GM19328 (cell line): ENCODE measurements at regions not wholly inside any gene's neighbourhood (a gene's known extent, or its start where the extent isn't known, plus 50 kb on each side); places are given as distances from the start of the nearest gene placed in this dataset.

ENCODE experiments used
- ATAC-seq: cut with Tn5 transposase; IDR thresholded peaks from one replicate; pipeline ENCODE4 v1.9.1; 2021; ENCODE audit warnings: mild to moderate bottlenecking, moderate library complexity; ENCODE audit not compliant: unreplicated experiment

DNA sequence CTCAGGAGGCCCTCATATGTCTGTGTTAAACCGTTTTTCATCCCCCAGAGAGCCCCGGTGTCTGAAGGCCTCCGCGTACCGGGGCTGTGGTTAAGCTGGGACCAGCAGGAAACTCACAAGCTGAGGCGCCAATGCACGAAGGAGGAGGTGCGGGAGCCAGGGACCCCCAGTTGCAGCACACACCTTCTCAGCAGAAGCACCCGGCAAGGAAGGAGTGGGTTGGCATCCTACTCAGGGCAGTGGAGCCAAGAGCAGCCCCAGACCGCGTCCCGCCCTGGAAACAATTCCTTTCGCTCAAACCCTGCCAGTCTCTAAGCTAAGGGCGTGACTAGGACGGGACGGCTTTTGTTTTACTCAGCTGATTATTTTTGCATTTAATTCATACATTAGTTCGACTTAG lies 726.9 kb downstream of the BRD1 start:
- ATAC-seq, result no peak

DNA sequence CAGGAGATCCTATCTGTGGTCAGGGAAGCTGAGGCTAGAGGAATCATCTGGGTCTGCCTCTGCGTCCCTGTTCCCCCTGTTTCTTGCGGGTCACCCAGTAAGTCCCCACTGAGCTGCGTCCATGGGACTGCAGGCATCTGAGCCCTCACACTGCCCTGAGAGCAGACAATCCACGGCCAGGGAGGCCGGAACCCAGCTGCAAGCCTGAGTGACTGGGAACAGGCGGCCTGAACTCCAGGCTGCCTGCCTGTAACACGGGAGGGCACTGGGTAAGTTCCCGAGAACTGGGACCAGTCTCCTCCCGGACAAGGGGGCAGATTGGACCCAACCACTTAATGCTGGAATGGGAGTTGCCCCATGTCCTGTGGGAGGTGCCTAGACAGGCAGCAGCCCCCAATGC lies 727.4 kb downstream of the BRD1 start:
- ATAC-seq, result no peak

DNA sequence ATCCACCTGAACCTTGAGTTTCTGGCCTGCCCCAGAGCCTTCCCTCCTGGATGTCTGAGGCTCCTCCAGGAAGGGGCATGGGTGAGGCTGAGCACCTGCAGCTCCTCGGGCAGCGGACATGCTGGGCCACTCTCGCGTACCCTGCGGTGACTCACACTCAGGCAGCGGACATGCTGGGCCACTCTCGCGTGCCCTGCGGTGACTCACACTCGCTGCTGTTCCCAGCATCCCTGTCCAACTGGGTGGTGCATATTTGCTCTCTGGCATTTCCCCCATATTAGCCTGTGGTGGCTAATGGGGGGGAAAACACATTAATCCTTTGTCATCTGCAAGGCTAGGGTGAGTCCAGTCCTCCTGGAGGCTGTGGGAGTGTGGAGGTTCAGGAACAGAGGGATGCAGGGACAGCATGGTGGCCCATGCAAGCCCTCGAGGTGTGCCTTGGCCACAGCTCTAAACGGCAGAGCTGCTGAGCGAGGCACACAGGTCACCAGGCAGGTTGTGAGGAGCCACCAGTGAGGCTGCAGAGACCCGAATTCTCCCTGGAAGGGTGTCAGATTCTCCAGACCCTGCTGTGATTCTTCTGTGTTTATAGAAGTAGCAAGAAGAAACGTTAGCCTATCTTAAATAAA lies 728.1 kb downstream of the BRD1 start:
- ATAC-seq, result no peak

DNA sequence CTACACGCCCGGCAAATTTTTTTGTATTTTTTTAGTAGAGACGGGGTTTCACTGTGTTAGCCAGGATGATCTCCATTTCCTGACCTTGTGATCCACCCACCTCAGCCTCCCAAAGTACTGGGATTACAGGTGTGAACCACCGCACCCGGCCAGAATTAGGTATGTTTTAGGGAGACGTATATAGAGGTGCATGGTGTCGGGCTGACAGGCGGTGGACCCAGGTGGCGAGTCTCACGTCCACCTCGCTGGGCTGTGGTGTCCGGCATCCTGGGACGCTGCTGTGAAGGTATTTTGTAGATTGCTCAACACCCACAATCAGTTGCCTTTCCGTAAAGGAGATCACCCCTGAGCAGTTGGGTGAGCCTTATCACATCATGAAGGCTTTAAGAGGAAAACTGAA lies 728.6 kb downstream of the BRD1 start:
- no peak for ATAC-seq

DNA sequence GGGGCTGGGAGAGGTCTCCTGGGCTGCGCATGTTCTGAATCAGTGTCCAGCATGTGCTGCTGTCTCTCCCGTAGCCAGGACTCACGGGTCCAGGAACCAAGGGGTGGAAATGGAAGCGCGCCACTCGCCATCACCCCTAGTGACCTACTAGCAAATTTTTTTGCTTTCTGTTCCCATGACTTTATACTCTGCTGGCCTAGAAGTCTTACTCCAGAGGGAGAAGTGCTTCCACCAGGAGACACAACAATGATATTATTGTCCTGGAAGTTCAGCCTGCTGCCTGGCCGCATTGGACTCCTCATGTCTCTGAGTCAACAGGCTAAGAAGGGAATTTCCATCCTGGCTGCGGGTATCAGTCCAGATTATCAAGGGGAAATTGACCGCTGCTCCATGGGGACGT lies 729.7 kb downstream of the BRD1 start:
- ATAC-seq, result no peak

DNA sequence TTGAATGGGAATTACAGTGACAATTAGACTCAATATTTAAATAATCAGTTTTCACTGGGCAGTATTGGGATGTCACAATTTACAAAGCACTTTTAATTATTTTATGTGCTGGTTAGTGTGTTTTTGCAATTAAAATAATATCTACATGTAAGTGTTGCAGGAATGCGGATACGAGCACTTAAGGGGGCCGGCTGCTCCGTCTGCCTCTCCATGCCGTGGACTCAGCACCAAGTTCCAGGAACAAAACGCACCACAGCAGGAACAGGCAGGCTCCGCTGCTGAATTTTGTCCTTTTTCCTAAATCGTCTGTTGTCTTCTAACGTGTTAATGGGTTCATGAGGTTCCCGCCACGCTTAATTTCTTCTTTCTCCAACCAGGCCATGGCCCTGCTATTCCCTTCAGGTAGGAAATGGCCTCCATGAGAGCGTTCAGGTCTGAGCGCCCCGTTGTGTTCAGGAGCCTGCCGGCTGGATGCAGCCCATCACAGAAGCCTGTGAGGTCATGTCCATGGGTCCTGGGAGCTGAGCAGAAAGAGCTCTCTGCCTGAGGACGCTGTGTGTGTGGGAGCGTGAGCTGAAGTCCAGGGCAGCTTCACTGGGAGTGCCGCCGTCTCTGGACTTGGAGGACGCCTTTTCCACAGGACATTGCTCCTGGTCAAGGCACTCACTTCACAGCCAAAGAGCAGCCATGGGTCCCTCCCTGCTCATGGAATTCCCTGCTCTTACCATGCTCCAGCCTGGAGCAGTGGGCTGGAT lies 730.3 kb downstream of the BRD1 start:
- ATAC-seq, result no peak

DNA sequence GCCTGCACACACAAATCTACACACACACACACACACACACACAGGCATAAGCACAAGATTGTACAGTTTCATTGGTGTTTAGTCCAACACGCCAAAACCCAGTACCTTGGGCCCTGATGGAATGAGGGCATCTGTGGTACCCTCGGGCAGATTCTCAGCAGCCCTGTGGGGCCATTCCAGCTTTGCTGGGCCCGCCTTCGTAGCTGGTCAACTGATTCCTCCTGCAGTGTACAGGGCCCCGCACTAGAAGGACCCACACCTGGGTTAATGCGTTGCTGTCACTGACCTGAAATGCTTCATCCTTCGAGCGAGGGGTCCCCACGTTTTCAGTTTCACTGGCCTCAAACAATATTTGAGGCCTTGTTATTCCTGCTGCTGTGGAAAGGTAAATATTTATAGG lies 731.2 kb downstream of the BRD1 start:
- ATAC-seq, result no peak

DNA sequence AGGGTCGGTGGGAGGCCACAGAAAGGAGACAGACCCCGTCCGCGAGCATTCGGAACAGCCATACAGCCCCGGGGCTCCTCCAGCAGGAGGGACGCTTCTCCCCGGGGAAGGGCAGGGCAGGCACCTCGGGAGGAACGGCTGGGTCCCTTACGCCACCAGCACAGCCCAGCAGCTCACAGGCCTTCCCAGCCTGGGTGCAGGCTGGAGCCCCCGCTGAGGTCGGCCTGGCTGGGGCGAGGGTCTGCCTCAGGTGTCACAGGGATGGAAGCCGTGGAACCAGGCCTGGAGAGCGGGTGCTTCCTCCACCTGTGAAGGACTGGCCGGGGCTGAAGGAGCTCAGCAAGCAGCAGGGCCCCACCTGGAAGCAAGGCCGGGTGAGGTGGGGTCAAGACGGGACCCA lies 732.3 kb downstream of the BRD1 start:
- no peak for ATAC-seq

DNA sequence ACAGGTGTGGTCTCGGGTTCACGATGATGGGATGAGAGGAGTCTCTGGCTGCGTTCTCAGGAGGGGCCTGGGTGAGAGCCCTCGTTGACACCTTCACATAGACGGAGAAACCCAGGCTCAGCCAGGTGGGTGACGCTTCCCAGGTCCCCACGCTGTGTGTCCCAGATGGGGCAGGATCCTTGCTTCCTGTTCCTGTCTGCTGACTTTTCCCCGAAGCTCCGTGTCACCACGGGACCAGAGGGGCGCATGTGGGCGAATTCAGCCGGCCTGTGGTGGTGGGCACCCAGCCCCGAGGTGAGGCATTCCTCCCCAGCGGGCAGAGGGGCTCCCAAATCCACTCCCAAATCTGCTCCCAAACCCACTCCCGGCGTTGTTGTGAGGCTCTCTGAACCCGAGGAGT lies 732.8 kb downstream of the BRD1 start:
- ATAC-seq, result no peak

DNA sequence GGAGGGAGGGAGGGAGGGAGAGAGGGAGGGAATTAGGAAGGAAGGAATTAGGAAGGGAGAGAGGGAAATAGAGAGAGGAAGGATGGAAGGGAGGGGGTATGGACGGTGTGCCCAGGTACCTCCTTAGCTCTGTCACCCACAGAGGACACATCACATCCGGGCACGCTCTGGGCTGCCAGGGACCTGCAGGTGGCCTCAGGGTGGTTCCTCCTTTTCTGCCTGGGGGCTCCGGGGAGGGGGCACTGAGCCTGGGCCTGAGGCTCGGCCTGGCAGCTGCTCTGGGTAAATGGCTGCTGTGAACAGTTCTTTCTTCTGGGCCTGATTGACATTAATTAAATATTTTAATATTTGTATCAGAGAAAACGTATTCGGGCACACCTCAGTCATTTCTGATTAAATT lies 733.5 kb downstream of the BRD1 start:
- ATAC-seq, result no peak

DNA sequence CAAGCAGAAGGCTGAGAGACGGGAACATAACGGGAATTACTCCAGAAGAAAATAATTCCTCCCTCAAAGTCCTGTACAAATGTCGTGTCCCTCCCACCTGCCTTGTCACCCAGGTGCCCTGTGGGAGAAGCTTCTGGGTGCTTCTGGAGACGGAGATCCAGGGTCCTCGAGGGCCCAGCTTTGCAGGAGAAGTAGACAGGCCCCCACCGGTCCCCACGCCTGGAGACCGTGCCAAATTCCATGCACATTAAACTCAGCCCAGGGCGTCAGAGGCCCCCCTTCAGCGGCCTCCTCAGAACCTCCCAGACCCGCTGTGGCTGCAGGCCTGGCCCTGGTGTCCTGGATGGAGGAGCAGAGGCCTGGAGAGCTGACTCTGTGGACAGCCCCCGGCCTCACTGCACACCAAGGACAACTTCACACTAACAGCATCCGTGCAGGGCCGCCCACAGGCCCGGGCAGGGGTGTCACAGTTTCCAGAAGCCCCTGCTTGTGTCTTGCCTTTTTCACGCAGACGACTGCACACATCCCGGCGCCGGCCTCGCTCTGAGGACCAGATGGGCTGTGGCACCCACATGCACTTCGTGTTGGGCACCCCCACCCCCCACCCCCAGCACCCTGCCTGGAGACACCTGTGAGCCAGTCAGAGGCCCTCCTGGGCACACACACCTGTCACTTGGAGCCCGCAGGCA lies 734.3 kb downstream of the BRD1 start:
- ATAC-seq, result no peak

DNA sequence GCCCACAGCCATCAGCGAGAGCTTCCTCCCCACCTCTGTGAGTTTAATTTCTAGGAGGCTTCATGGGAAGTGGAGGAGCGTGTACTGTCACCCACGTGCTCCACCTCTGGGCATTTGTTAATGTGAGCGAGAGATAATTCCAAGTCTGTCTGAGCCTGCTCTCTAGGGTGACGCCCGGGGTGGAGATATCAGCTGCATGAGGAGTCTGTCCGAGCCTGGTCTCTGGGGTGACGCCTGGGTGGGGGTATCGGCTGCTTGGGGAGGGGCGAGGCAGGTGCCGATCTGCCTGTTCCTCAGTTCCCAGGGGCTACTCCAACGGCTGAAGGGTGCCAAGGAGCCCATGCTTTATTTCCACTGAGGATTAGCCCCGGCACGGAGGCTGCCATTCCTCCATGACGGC lies 735.0 kb downstream of the BRD1 start:
- no peak for ATAC-seq

DNA sequence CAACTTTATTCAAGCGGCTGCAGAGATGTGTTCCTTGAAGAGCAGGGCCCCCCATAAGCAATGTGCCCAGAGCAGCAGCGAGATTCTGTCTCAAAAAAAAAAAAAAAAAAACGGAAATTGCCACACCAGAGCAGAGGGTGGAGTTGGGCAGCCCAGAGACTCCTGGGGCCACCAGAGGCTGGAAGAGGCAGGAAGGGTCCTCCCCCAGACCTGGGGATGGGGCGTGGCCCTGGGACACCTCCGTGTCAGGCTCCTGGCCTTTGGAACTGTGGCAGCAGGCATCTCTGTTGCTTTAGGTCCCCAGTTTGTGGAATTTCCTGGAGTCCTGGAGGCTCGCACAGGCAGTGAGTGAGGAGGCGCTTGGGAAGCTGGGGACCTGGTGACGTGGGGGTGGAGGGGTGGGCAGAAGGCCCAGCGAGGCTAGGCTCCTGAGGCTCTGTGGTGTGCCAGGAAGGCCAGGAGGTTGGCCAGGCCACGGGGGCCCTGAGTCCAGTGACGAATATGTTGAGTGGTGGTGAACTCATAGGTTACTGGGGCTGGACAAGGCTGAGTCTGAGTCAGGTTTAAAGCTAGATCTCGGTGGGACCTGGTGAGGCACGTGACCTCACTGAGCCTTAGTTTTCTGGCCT lies 735.6 kb downstream of the BRD1 start:
- ATAC-seq, result no peak

DNA sequence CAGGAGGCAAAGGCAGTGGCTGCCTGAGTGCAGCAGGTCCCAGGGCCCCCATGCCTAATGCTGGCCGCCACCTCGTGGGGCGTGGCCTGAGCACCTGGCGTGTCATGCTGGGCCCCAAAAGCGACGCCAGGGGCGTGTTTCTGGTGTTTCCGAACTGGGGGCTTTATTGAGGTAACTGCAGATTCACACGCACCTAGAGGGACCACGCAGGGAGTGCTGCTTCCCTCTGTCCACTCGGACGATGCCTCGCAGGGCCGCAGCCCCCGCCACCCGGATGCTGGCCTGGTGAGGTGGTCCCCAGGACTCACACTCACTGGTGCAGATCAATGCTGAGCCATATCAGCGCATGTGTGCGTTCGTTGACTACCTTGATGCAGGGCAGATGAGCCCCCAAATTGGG lies 736.2 kb downstream of the BRD1 start:
- ATAC-seq, result no peak

DNA sequence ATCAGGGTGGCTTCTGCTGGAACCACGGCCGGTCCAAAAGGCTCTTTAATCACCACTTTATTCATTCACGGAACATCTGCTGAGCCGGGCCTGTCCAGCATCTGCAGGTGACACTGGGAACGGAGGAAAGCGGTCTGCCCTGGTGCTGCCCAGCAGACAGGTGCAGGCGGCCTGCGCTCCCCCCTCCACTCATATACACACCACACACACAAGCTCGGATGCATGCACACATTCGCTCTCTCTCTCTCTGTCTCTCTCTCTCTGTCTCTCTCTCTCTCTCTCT lies 736.9 kb downstream of the BRD1 start:
- ATAC-seq, result no peak

DNA sequence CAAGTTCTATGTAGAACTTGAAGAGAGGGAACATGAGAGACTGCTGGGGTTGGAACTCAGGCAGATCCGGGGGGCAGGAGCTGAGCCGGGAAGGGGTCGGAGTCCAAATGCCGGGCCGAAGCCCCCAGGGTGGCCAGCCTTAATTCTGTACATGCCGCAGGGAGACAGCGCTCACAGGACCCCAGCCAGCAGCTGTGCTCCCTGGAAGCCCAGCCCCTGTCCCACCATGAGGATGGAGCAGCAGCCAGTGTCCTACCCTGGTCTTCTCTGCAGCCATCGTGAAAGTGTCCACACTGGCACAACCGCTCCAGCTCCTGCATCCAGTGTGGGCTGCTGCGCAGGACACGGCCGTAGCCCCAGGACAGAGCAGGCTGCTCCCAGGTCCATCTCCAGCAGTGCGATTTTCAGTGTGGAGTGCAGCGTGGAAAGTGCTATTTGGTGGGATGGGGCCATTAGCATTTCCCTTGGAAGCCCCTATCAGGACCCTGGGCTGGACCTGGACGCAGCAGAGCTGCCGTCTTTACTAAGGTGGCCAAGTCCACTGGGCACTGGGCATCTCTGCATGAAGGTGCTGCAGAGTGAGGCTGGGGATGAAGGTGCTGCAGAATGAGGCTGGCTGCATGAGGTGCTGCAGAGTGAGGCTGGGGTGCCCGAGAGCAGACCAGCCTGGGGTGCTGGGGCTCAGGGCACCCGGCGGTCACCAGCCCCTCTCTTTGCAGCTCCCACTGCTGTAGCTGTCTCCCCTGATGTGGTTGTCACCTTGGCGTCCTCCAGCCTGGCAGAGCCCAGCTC lies 737.4 kb downstream of the BRD1 start:
- no peak for ATAC-seq

DNA sequence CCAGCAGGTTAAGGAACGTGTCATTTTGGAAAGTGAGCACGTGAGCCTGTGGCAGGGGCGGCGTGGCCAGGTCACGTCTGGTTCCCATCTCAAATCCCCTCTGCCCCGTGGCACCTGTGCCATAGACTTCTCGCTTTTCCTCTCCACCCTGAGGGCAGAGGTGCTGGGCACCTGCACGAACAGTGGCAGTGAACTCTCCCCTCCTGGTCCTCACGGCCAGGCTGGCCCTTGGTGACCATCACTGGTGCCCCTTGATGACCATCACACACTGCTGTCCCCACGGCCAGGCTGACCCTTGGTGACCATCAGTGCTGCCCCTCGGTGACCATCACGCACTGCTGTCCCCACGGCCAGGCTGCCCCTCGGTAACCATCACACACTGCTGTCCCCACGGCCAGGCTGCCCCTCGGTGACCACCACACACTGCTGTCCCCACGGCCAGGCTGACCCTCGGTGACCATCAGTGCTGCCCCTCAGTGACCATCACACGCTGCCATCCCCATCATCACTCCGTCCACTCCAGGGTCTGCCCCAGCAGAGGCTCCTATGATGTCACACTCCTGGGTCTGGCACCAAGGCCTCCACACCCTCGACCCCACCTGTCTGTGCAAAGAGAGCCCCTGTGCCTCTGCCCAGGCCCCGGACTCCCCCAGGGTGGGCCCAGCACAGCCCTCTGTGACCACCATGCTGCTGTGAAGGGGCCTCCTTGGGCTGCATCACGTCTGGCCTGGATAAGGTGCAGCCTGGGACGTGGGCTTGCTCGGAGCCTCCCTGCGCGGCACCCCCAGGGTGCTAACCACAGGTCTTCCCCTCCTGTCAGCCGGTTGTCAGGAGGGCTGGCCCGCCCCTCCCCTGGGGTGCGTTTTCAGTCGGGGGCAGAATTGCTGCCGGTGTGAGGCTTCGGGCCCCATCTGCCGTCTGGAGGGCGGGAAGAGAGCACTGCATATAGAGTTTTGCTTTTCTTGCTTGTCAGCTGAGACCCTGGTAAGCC lies 738.6 kb downstream of the BRD1 start:
- no peak for ATAC-seq

DNA sequence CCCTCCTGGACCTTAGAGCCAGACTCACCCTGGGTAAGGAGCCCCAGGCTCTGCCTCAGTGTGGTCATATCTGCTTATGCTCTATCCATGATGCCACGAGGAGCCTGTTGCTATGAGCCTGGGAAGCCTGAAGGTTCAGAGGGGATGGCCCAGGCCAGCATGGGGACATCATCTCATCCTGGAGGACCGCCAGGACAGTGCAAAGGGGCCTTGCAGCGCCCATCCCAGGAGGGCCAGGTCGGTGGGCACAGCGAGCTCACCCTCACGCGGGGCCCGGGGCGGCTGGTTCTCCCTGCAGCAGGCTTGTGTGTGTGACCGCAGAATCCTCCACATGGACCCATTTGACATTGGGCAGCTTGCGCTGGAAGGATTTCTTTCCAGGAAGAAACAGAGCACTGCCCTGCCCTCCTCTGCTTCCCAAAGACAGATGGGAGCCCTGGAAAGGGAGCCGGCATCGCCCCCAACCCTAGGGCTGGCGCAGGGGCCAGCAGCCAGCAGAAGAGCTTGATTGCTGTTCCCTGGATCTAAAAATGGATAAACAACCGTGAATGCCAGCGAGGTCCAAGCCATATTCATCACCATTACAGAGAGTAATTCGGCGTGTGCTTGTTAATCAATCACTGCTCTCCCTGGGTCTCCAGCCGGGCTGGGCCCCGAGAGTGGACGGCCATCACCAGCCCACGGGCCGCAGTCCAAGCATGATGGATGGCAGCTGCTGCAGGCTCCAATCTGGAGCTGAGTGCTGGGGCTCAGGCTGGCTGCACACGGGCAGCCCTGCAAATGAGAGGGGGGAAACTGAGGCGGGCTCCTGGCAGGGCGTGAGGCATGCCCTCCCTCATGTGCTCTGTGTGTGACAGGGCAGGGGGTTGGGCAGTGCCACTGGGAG lies 739.7 kb downstream of the BRD1 start:
- ATAC-seq, result no peak

DNA sequence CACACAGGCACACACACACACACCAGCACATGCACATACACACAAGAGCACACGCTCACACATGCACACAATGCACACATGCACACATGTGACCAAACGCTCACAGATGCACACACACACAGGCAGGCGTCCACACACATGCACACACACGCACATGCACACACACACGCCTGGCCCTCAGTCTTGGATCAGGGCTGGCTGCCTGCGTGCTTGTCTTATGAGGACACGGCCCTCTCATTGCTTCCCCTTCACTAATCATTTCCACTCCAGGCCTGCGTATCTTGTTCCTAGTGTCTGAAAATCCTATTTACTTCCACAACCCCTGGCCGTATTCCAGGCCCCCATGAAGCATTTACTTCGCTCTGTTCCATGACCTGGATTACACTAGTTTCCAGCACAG lies 740.5 kb downstream of the BRD1 start:
- ATAC-seq, result no peak
